ENCODE measurements at regions not wholly inside any gene's neighbourhood (a gene's known extent, or its start where the extent isn't known, plus 50 kb on each side); places are given as distances from the start of the nearest gene placed in this dataset.

GRCh38 chr4:153945704-153946103 lies 156.8 kb upstream of the SFRP2 start:
- TF ChIP-seq POLR2AphosphoS5 (IDR thresholded peaks at IDR 0.05) (no peak), POLR2A (IDR thresholded peaks at IDR 0.05) (no peak)
